Body of pancreas (tissue), 4 donors: ENCODE measurements at regions not wholly inside any gene's neighbourhood (a gene's known extent, or its start where the extent isn't known, plus 50 kb on each side); places are given as distances from the start of the nearest gene placed in this dataset.

Experiments used
- POLR2A ChIP-seq, 3 donors: fragments of 450-650 bp; IDR thresholded peaks; one replicate each; pipeline ENCODE4 v1.6.1; 2016; ENCODE audit warnings: antibody characterized with exemption in 3 of 3, mild to moderate bottlenecking in 2 of 3
- TF ChIP-seq, protein P1 (sequence below), 7 experiments: fragments of 450-650 bp in 4 of 7; fragments of 200-600 bp in 3 of 7; sonication (generic) in 3 of 7; IDR thresholded peaks; one replicate each; pipeline ENCODE4 v1.5.1; 2016 to 2019; ENCODE audit warnings: antibody characterized with exemption in 7 of 7

DNA sequence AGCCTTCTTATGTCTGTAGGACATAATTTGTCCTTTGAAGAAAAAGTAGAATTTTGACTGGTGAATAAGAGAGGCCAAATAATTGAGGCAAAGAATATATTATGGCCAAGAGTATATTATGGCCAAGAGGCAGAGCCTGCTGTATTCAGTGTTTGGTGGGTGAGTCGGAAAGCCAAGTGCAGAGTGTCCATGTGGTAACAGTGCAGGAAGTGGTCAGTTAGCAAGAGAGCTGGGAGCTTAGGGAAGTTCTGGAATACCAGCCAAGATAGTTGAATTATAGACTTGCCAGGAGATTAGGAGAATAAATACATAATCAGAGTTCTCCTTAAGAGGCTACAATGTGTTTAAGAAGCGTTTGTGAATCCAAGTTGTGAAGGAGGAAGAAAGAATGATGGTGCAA lies 131.5 kb upstream of the LMO4 start:
- TF ChIP-seq, protein P1, sequence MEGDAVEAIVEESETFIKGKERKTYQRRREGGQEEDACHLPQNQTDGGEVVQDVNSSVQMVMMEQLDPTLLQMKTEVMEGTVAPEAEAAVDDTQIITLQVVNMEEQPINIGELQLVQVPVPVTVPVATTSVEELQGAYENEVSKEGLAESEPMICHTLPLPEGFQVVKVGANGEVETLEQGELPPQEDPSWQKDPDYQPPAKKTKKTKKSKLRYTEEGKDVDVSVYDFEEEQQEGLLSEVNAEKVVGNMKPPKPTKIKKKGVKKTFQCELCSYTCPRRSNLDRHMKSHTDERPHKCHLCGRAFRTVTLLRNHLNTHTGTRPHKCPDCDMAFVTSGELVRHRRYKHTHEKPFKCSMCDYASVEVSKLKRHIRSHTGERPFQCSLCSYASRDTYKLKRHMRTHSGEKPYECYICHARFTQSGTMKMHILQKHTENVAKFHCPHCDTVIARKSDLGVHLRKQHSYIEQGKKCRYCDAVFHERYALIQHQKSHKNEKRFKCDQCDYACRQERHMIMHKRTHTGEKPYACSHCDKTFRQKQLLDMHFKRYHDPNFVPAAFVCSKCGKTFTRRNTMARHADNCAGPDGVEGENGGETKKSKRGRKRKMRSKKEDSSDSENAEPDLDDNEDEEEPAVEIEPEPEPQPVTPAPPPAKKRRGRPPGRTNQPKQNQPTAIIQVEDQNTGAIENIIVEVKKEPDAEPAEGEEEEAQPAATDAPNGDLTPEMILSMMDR (IDR thresholded peaks at IDR 0.05) = no peak
- TF ChIP-seq POLR2A (IDR thresholded peaks at IDR 0.05) = no peak
